ENCODE measurements at regions not wholly inside any gene's neighbourhood (a gene's known extent, or its start where the extent isn't known, plus 50 kb on each side); places are given as distances from the start of the nearest gene placed in this dataset.

DNA sequence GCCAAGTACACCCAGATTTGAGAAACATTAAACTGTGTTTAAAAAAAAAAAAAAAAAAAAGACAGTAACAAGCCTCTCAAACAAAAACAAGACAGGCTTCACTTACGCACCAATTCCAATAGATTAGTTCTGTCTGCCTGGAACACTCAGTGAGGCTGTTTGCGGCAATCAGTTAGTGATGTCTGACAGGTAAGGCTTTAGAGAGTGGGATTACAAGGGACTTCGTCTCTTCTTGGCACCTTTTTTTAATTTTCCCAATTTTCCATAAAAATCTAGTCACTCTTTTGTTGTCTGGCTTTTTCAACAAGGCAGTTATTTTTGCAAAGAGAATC, 79.6 kb downstream of the NCOR2 start (continued):
- no peak for TF ChIP-seq EGR1 (IDR thresholded peaks at IDR 0.05; ENCODE audit: low read depth)
- TF ChIP-seq EZH2phosphoT487 (IDR thresholded peaks at IDR 0.05; ENCODE audit: borderline replicate concordance): no peak

DNA sequence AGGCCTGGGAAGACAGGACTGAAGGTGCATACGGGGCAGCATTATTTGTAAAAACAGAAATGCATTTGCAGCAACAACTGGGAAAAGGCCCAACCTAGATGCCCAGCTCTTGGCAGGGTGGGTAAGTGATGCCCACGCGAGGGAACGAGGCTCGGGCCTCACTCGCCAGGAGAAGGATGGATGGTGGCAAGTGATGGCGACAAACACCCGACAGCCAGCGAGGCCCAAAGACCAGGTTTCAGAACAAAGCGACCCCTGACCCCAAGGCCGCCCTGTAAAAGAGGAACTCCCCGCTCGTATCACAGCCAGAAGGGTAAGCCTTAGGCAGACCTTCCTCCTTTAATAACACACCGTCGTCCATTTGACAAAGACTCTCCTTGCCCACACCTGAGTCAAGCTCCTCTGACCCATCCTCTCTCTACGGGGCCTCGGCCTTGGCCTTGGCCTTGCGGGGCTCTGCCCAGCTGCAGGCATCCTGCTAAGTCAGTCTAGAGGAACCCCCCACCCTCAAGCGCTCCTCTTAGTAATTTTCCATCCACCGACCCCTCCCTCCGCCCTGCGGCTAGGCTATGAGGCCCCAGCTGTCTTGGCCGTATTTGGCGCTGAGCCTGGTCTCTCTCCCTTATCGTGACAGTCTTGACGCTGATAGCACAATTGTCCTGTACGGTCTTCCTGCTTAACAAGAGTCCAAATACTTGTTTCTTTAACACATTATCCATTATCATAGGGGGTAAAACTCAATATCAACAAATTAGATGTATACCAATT, 80.2 kb downstream of the NCOR2 start:
- intact Hi-C loops (cut with micrococcal nuclease): no loop called here
- H4K20me1 ChIP-seq (ENCODE audit: insufficient read depth): no peaks in the 10 kb centered on the region
- H3K4me1 ChIP-seq (ENCODE audit: control insufficient read depth in 1 of 2, insufficient read depth in 2 of 2, low read length in 2 of 2): no peaks in the 10 kb centered on the region
- H3K79me2 ChIP-seq (ENCODE audit: insufficient read depth, low read length): peaks cover 18% of the 10 kb centered on the region; the same call in 1 of the 2 replicates
- H3K27me3 ChIP-seq (ENCODE audit: insufficient read depth, low read length): no peaks in the 10 kb centered on the region
- TF ChIP-seq JUND (IDR thresholded peaks at IDR 0.05) (no peak), POLR2A (IDR thresholded peaks at IDR 0.05; ENCODE audit: borderline replicate concordance, extremely low read depth, insufficient read depth, insufficient read length) (no peak), YY1 (IDR thresholded peaks at IDR 0.05; ENCODE audit: extremely low read depth, insufficient replicate concordance, low read depth, low read length) (no peak), SRF (IDR thresholded peaks at IDR 0.05; ENCODE audit: low read depth) (no peak), POLR2AphosphoS5 (IDR thresholded peaks at IDR 0.05; ENCODE audit: low read depth, low read length) (no peak), EZH2phosphoT487 (IDR thresholded peaks at IDR 0.05; ENCODE audit: borderline replicate concordance) (no peak), CBX3 (IDR thresholded peaks at IDR 0.05; ENCODE audit: low read depth) (no peak), ELF1 (IDR thresholded peaks at IDR 0.05; ENCODE audit: borderline replicate concordance, low read depth) (no peak), FOSL1 (IDR thresholded peaks at IDR 0.05; ENCODE audit: low read depth) (no peak), CEBPB (IDR thresholded peaks at IDR 0.05; ENCODE audit: low read depth) (no peak), SIN3A (IDR thresholded peaks at IDR 0.05; ENCODE audit: low read depth) (no peak)
- TF ChIP-seq, protein P1, sequence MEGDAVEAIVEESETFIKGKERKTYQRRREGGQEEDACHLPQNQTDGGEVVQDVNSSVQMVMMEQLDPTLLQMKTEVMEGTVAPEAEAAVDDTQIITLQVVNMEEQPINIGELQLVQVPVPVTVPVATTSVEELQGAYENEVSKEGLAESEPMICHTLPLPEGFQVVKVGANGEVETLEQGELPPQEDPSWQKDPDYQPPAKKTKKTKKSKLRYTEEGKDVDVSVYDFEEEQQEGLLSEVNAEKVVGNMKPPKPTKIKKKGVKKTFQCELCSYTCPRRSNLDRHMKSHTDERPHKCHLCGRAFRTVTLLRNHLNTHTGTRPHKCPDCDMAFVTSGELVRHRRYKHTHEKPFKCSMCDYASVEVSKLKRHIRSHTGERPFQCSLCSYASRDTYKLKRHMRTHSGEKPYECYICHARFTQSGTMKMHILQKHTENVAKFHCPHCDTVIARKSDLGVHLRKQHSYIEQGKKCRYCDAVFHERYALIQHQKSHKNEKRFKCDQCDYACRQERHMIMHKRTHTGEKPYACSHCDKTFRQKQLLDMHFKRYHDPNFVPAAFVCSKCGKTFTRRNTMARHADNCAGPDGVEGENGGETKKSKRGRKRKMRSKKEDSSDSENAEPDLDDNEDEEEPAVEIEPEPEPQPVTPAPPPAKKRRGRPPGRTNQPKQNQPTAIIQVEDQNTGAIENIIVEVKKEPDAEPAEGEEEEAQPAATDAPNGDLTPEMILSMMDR (IDR thresholded peaks at IDR 0.05 in 2 of 3, conservative IDR thresholded peaks at IDR 0.05 in 1 of 3; ENCODE audit: borderline replicate concordance in 1 of 3, insufficient read depth in 1 of 3, low read depth in 2 of 3, low read length in 2 of 3): no peak
- TF ChIP-seq, protein P2, sequence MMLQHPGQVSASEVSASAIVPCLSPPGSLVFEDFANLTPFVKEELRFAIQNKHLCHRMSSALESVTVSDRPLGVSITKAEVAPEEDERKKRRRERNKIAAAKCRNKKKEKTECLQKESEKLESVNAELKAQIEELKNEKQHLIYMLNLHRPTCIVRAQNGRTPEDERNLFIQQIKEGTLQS (IDR thresholded peaks at IDR 0.05): no peak
- ChIA-PET CTCF (no interaction called here), RAD21 (ENCODE audit: low non-redundant PET in 1 of 2, low total read pairs in 2 of 2, uncharacterized antibody in 2 of 2, unreplicated experiment in 2 of 2) (no interaction called here), POLR2A (no interaction called here)
- no peak overlapping the region for H3K4me3 ChIP-seq (replicated peaks in 1 of 2; ENCODE audit: low read depth in 1 of 2, low read length in 2 of 2)
- BruUV-seq (replicated peaks): no TSS peak
- DNase-seq (ENCODE audit: low read depth, low spot score): no peak
- H3K27ac ChIP-seq (ENCODE audit: low read depth, low read length): no peak overlapping the region
- no peak overlapping the region for H3K4me2 ChIP-seq (ENCODE audit: low read length)
- H2AFZ ChIP-seq (ENCODE audit: low read depth, low read length, poor library complexity, severe bottlenecking): no peak overlapping the region
- no peaks in the 10 kb centered on the region for H3K9me3 ChIP-seq (ENCODE audit: control insufficient read depth in 1 of 2, insufficient read depth in 1 of 2, low read depth in 1 of 2, low read length in 2 of 2)
- ATAC-seq: no peak
- H3K36me3 ChIP-seq (ENCODE audit: control insufficient read depth in 1 of 2, insufficient read depth in 2 of 2, low read length in 2 of 2): no peaks in the 10 kb centered on the region
- no peak overlapping the region for H3K9ac ChIP-seq (ENCODE audit: low read length)
- H3K9me2 ChIP-seq (ENCODE audit: insufficient read depth): no peaks in the 10 kb centered on the region
